GM23338 (cell line): ENCODE measurements at regions not wholly inside any gene's neighbourhood (a gene's known extent, or its start where the extent isn't known, plus 50 kb on each side); places are given as distances from the start of the nearest gene placed in this dataset.

Experiments used
- ATAC-seq: fragments of 200-7000 bp; cut with Tn5 transposase; 3 replicates; pipeline ENCODE4 v1.9.1; 2020
- DNase-seq: peaks from one replicate; pipeline ENCODE4 v3.0.0-alpha.2; 2015; ENCODE audit warnings: low spot score
- H2AFZ ChIP-seq: fragments of 200-600 bp; sonication (generic); 2 replicates; pipeline ENCODE4 v1.8.0; 2016; ENCODE audit warnings: antibody characterized with exemption, mild to moderate bottlenecking, moderate library complexity
- H3F3A ChIP-seq: fragments of 200-600 bp; sonication (generic); replicated peaks from 2 replicates; pipeline ENCODE4 v1.8.0; 2017; ENCODE audit warnings: antibody characterized with exemption, mixed run types, low read depth
- H3K27ac ChIP-seq: fragments of 200-600 bp; sonication (generic); 2 replicates; pipeline ENCODE4 v1.6.1; 2016; ENCODE audit warnings: low read depth
- H3K27me3 ChIP-seq: fragments of 200-600 bp; sonication (generic); 2 replicates; pipeline ENCODE4 v1.8.0; 2016; ENCODE audit warnings: mild to moderate bottlenecking, mixed run types, moderate library complexity; ENCODE audit not compliant: insufficient read depth
- H3K36me3 ChIP-seq: fragments of 200-600 bp; sonication (generic); 2 replicates; pipeline ENCODE4 v1.8.0; 2016; ENCODE audit warnings: mild to moderate bottlenecking; ENCODE audit not compliant: insufficient read depth
- H3K4me1 ChIP-seq: fragments of 200-600 bp; sonication (generic); 2 replicates; pipeline ENCODE4 v1.8.0; 2016; ENCODE audit warnings: mild to moderate bottlenecking, moderate library complexity; ENCODE audit not compliant: insufficient read depth
- H3K4me2 ChIP-seq: fragments of 200-600 bp; sonication (generic); 2 replicates; pipeline ENCODE4 v1.7.1; 2017; ENCODE audit warnings: mixed run types
- H3K4me3 ChIP-seq: fragments of 200-600 bp; sonication (generic); 2 replicates; pipeline ENCODE4 v1.6.1; 2016; ENCODE audit warnings: mixed run types
- H3K79me2 ChIP-seq: fragments of 200-600 bp; sonication (generic); replicated peaks from 2 replicates; pipeline ENCODE4 v1.8.0; 2017; ENCODE audit warnings: mild to moderate bottlenecking; ENCODE audit not compliant: insufficient read depth
- H3K9me2 ChIP-seq: fragments of 200-600 bp; sonication (generic); 2 replicates; pipeline ENCODE4 v1.8.0; 2017; ENCODE audit not compliant: insufficient read depth
- H4K20me1 ChIP-seq: fragments of 200-600 bp; sonication (generic); replicated peaks from 2 replicates; pipeline ENCODE4 v1.8.0; 2017; ENCODE audit warnings: mild to moderate bottlenecking; ENCODE audit not compliant: insufficient read depth
- H3K27ac Mint-ChIP-seq: 2 replicates; pipeline ENCODE4 v1.8.0; 2020; ENCODE audit warnings: inconsistent platforms, mild to moderate bottlenecking, moderate library complexity, mixed read lengths
- H3K27me3 Mint-ChIP-seq: 3 replicates; pipeline ENCODE4 v1.8.0; 2022; ENCODE audit warnings: low read depth, mild to moderate bottlenecking, moderate library complexity, mixed read lengths, inconsistent platforms; ENCODE audit not compliant: insufficient read depth, poor library complexity
- H3K36me3 Mint-ChIP-seq: 3 replicates; pipeline ENCODE4 v1.8.0; 2021; ENCODE audit warnings: low read depth, mild to moderate bottlenecking, inconsistent platforms, moderate library complexity, mixed read lengths
- H3K4me1 Mint-ChIP-seq: 3 replicates; pipeline ENCODE4 v1.8.0; 2020; ENCODE audit warnings: mild to moderate bottlenecking, inconsistent platforms, mixed read lengths
- H3K4me3 Mint-ChIP-seq: 3 replicates; pipeline ENCODE4 v1.8.0; 2021; ENCODE audit warnings: moderate library complexity, mild to moderate bottlenecking, inconsistent platforms, mixed read lengths
- H3K9me3 Mint-ChIP-seq: 3 replicates; pipeline ENCODE4 v1.8.0; 2020; ENCODE audit warnings: moderate library complexity, mild to moderate bottlenecking, inconsistent platforms, mixed read lengths
- EZH2 ChIP-seq: fragments of 200-600 bp; sonication (generic); IDR thresholded peaks from one replicate; pipeline ENCODE4 v1.8.0; 2017; ENCODE audit warnings: antibody characterized with exemption, mild to moderate bottlenecking, low read depth; ENCODE audit not compliant: unreplicated experiment
- EZH2phosphoT487 ChIP-seq: fragments of 200-600 bp; sonication (generic); IDR thresholded peaks from one replicate; pipeline ENCODE4 v1.8.1; 2018; ENCODE audit warnings: antibody characterized with exemption; ENCODE audit not compliant: unreplicated experiment
- NANOG ChIP-seq: IDR thresholded peaks from 2 replicates; pipeline ENCODE4 v1.6.1; 2016; ENCODE audit warnings: antibody characterized with exemption, borderline replicate concordance
- POLR2AphosphoS5 ChIP-seq: IDR thresholded peaks from 2 replicates; pipeline ENCODE4 v1.6.1; 2016; ENCODE audit warnings: antibody characterized with exemption, low read depth
- STAT1 ChIP-seq: IDR thresholded peaks from one replicate; pipeline ENCODE4 v1.6.1; 2016; ENCODE audit warnings: antibody characterized with exemption; ENCODE audit not compliant: unreplicated experiment
- ZNF114 ChIP-seq: fragments of 250-450 bp; sonication (Bioruptor Pico); IDR thresholded peaks from 2 replicates; pipeline ENCODE4 v1.5.0; 2020; ENCODE audit warnings: mild to moderate bottlenecking, moderate library complexity
- ZNF331 ChIP-seq: fragments of 250-450 bp; sonication (Bioruptor Pico); IDR thresholded peaks from 2 replicates; pipeline ENCODE4 v1.5.0; 2020; ENCODE audit warnings: low read depth, mild to moderate bottlenecking, moderate library complexity
- TF ChIP-seq, protein P1 (sequence below), 2 experiments: fragments of 200-600 bp in 1 of 2; sonication (generic) in 1 of 2; conservative IDR thresholded peaks; 2 replicates each; pipeline versions ENCODE4 v1.5.1 to v1.6.1; 2016 to 2017; ENCODE audit warnings: antibody characterized with exemption in 2 of 2, low read depth in 2 of 2, mild to moderate bottlenecking in 2 of 2, moderate library complexity in 1 of 2
- TF ChIP-seq, protein P2 (sequence below): IDR thresholded peaks from 2 replicates; pipeline ENCODE4 v1.6.1; 2016; ENCODE audit warnings: antibody characterized with exemption
- TF ChIP-seq, protein P3 (sequence below): fragments of 250-450 bp; sonication (Bioruptor Pico); IDR thresholded peaks from 2 replicates; pipeline ENCODE4 v1.5.0; 2020; ENCODE audit warnings: mild to moderate bottlenecking, moderate library complexity

DNA sequence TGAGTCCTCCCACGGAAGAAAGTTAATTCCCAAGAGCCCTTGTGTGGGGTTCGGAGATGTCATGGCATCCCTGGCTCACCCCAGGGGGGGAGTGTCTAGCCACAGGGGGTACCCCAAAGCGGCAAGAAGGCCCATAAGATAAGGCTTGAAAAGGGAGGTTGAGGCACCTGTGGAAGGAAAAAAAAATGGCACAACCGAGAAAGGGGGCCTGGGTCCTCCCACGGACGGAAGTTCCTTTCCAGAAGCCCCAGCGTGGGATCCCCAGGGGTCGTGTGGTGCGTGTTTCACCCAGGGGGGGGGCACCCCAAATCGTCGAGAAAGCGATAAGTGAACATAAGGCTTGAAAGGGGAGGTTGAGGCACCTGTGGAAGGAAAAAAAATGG lies 266.7 kb downstream of the ALG10 start:
- H3K4me3 Mint-ChIP-seq: no peak overlapping the region
- H4K20me1 ChIP-seq: no peaks in the 10 kb centered on the region
- H3K27ac Mint-ChIP-seq: no peak overlapping the region
- TF ChIP-seq EZH2 (no peak), EZH2phosphoT487 (no peak), ZNF331 (CRISPR knock-in tag) (no peak), POLR2AphosphoS5 (no peak), NANOG (no peak)
- TF ChIP-seq, protein P1, sequence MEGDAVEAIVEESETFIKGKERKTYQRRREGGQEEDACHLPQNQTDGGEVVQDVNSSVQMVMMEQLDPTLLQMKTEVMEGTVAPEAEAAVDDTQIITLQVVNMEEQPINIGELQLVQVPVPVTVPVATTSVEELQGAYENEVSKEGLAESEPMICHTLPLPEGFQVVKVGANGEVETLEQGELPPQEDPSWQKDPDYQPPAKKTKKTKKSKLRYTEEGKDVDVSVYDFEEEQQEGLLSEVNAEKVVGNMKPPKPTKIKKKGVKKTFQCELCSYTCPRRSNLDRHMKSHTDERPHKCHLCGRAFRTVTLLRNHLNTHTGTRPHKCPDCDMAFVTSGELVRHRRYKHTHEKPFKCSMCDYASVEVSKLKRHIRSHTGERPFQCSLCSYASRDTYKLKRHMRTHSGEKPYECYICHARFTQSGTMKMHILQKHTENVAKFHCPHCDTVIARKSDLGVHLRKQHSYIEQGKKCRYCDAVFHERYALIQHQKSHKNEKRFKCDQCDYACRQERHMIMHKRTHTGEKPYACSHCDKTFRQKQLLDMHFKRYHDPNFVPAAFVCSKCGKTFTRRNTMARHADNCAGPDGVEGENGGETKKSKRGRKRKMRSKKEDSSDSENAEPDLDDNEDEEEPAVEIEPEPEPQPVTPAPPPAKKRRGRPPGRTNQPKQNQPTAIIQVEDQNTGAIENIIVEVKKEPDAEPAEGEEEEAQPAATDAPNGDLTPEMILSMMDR (conservative IDR thresholded peaks at IDR 0.05; ENCODE audit: low read depth in 2 of 2): no peak
- TF ChIP-seq, protein P2, sequence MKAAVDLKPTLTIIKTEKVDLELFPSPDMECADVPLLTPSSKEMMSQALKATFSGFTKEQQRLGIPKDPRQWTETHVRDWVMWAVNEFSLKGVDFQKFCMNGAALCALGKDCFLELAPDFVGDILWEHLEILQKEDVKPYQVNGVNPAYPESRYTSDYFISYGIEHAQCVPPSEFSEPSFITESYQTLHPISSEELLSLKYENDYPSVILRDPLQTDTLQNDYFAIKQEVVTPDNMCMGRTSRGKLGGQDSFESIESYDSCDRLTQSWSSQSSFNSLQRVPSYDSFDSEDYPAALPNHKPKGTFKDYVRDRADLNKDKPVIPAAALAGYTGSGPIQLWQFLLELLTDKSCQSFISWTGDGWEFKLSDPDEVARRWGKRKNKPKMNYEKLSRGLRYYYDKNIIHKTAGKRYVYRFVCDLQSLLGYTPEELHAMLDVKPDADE: no peak
- H3K4me1 Mint-ChIP-seq: no peaks in the 10 kb centered on the region
- H3K36me3 ChIP-seq: peaks cover 18% of the 10 kb centered on the region
- ATAC-seq (no peak), DNase-seq (no peak)
- peaks cover 99% of the 10 kb centered on the region for H3K9me3 Mint-ChIP-seq
- H3K9me2 ChIP-seq: no peaks in the 10 kb centered on the region
- H3F3A ChIP-seq: no peaks in the 10 kb centered on the region
- peaks cover 66% of the 10 kb centered on the region for H3K36me3 Mint-ChIP-seq
- H3K27me3 Mint-ChIP-seq: peaks cover 13% of the 10 kb centered on the region
- H3K27ac ChIP-seq: no peak overlapping the region
- H3K27me3 ChIP-seq: no peaks in the 10 kb centered on the region
- H3K4me3 ChIP-seq: no peak overlapping the region
- H3K4me1 ChIP-seq: no peaks in the 10 kb centered on the region
- no peak overlapping the region for H3K4me2 ChIP-seq
- H2AFZ ChIP-seq: no peak overlapping the region
- H3K79me2 ChIP-seq: no peaks in the 10 kb centered on the region

DNA sequence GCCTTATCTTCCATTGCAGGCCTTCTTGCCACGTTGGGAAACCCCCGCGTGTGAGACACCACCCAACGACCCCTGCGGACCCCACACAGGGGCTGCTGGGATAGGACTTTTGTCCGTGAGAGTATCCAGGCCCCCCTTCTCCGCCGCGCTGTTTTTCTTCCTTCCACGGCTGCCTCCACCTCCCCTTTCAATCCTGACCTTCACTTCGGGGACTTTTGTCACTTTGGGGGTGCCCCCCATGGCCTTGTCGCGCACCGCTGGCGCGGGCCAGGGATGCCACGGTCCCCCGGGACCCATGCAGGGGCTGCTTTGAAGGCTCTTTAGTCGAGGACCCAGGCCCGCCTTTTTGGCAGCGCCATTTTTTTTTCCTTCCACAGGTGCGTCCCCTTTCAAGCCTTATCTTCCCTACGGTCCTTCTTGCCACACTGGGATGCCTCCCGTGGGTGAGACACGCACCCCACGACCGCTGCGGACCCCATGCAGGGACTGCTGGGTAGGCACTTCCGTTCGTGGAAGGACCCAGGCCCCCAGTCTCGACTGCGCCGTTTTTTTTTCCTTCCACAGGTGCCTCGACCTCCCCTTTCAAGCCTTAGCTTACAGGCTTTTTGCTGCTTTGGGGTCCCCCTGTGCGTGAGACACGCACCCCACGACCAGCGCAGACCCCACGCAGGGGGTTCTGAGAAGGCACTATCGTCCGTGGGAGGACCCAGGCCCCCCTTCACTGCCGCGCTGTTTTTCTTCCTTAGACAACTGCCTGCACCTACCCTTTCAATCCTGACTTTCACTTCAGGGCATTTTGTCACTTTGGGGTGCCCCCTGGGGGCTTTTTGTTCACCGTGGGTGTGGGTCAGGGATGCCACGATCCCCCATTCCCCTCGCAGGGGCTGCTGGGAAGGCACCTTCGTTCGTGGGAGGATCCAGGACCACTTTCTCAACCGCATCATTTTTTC lies 267.4 kb downstream of the ALG10 start:
- Histone ChIP-seq H3K4me2 (no peak overlapping the region), H3K27me3 (no peaks in the 10 kb centered on the region), H3K36me3 (peaks cover 10% of the 10 kb centered on the region), H3K79me2 (no peaks in the 10 kb centered on the region), H3K9me2 (no peaks in the 10 kb centered on the region), H3K4me1 (no peaks in the 10 kb centered on the region), H2AFZ (no peak overlapping the region), H3K4me3 (no peak overlapping the region), H4K20me1 (no peaks in the 10 kb centered on the region), H3K27ac (no peak overlapping the region), H3F3A (no peaks in the 10 kb centered on the region)
- Mint-ChIP-seq H3K27ac (no peak overlapping the region), H3K27me3 (peaks cover 13% of the 10 kb centered on the region), H3K9me3 (peaks cover 99% of the 10 kb centered on the region), H3K36me3 (peaks cover 70% of the 10 kb centered on the region), H3K4me3 (no peak overlapping the region), H3K4me1 (no peaks in the 10 kb centered on the region)
- DNase-seq (no peak), ATAC-seq (no peak)
- no peak for TF ChIP-seq STAT1
- TF ChIP-seq ZNF114 (CRISPR knock-in tag): no peak
- TF ChIP-seq, protein P3, sequence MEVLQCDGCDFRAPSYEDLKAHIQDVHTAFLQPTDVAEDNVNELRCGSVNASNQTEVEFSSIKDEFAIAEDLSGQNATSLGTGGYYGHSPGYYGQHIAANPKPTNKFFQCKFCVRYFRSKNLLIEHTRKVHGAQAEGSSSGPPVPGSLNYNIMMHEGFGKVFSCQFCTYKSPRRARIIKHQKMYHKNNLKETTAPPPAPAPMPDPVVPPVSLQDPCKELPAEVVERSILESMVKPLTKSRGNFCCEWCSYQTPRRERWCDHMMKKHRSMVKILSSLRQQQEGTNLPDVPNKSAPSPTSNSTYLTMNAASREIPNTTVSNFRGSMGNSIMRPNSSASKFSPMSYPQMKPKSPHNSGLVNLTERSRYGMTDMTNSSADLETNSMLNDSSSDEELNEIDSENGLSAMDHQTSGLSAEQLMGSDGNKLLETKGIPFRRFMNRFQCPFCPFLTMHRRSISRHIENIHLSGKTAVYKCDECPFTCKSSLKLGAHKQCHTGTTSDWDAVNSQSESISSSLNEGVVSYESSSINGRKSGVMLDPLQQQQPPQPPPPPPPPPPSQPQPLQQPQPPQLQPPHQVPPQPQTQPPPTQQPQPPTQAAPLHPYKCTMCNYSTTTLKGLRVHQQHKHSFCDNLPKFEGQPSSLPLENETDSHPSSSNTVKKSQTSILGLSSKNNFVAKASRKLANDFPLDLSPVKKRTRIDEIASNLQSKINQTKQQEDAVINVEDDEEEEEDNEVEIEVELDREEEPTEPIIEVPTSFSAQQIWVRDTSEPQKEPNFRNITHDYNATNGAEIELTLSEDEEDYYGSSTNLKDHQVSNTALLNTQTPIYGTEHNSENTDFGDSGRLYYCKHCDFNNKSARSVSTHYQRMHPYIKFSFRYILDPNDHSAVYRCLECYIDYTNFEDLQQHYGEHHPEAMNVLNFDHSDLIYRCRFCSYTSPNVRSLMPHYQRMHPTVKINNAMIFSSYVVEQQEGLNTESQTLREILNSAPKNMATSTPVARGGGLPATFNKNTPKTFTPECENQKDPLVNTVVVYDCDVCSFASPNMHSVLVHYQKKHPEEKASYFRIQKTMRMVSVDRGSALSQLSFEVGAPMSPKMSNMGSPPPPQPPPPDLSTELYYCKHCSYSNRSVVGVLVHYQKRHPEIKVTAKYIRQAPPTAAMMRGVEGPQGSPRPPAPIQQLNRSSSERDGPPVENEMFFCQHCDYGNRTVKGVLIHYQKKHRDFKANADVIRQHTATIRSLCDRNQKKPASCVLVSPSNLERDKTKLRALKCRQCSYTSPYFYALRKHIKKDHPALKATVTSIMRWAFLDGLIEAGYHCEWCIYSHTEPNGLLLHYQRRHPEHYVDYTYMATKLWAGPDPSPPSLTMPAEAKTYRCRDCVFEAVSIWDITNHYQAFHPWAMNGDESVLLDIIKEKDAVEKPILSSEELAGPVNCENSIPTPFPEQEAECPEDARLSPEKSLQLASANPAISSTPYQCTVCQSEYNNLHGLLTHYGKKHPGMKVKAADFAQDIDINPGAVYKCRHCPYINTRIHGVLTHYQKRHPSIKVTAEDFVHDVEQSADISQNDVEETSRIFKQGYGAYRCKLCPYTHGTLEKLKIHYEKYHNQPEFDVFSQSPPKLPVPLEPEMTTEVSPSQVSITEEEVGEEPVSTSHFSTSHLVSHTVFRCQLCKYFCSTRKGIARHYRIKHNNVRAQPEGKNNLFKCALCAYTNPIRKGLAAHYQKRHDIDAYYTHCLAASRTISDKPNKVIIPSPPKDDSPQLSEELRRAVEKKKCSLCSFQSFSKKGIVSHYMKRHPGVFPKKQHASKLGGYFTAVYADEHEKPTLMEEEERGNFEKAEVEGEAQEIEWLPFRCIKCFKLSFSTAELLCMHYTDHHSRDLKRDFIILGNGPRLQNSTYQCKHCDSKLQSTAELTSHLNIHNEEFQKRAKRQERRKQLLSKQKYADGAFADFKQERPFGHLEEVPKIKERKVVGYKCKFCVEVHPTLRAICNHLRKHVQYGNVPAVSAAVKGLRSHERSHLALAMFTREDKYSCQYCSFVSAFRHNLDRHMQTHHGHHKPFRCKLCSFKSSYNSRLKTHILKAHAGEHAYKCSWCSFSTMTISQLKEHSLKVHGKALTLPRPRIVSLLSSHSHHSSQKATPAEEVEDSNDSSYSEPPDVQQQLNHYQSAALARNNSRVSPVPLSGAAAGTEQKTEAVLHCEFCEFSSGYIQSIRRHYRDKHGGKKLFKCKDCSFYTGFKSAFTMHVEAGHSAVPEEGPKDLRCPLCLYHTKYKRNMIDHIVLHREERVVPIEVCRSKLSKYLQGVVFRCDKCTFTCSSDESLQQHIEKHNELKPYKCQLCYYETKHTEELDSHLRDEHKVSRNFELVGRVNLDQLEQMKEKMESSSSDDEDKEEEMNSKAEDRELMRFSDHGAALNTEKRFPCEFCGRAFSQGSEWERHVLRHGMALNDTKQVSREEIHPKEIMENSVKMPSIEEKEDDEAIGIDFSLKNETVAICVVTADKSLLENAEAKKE (CRISPR knock-in tag): no peak
